HepG2 (cell line): ENCODE measurements at regions not wholly inside any gene's neighbourhood (a gene's known extent, or its start where the extent isn't known, plus 50 kb on each side); places are given as distances from the start of the nearest gene placed in this dataset.

Source experiments
- FOXA1 ChIP-seq, 2 experiments: fragments of 450-650 bp in 1 of 2; sonication (generic) in 1 of 2; formaldehyde crosslinking in 1 of 2; IDR thresholded peaks; 2 replicates each; pipeline versions ENCODE4 v1.4.0 to v1.6.1; 2016 to 2020; ENCODE audit warnings: missing genetic modification reagents in 1 of 2
- FOXP1 ChIP-seq, 2 experiments: fragments of 450-650 bp in 1 of 2; IDR thresholded peaks; 2 replicates each; pipeline ENCODE4 v1.6.1; 2017 to 2018; ENCODE audit warnings: antibody characterized with exemption in 1 of 2
- JUN ChIP-seq: sonication (generic); formaldehyde crosslinking; IDR thresholded peaks from 2 replicates; pipeline ENCODE4 v1.4.0; 2020; ENCODE audit warnings: mild to moderate bottlenecking, missing genetic modification reagents
- KAT7 ChIP-seq: IDR thresholded peaks from 2 replicates; pipeline ENCODE4 v1.6.1; 2018; ENCODE audit warnings: borderline replicate concordance, missing compliant biosample characterization
- KMT2A ChIP-seq: sonication (generic); formaldehyde crosslinking; IDR thresholded peaks from 2 replicates; pipeline ENCODE4 v1.4.0; 2020; ENCODE audit warnings: missing genetic modification reagents
- MAFF ChIP-seq: IDR thresholded peaks from 2 replicates; pipeline ENCODE4 v1.6.1; 2011; ENCODE audit warnings: low read depth, low read length, improper control_type of control experiment
- NFE2L1 ChIP-seq: sonication (generic); formaldehyde crosslinking; IDR thresholded peaks from 2 replicates; pipeline ENCODE4 v1.4.0; 2020; ENCODE audit warnings: missing genetic modification reagents, mild to moderate bottlenecking, borderline replicate concordance
- NR1H2 ChIP-seq: sonication (generic); formaldehyde crosslinking; IDR thresholded peaks from 2 replicates; pipeline ENCODE4 v1.8.1; 2022; ENCODE audit warnings: low read depth, missing genetic modification reagents, borderline replicate concordance
- SYNCRIP ChIP-seq: fragments of 200-400 bp; formaldehyde crosslinking; IDR thresholded peaks from 2 replicates; pipeline ENCODE4 v1.6.1; 2018; ENCODE audit warnings: mild to moderate bottlenecking, low read depth, low read length; ENCODE audit not compliant: insufficient read depth
- TEAD3 ChIP-seq: optimal IDR thresholded peaks from 2 replicates; pipeline ENCODE3; 2016; ENCODE audit warnings: borderline replicate concordance
- ZFP36L2 ChIP-seq: sonication (generic); formaldehyde crosslinking; IDR thresholded peaks from 2 replicates; pipeline ENCODE4 v1.4.0; 2020; ENCODE audit warnings: missing genetic modification reagents
- ZHX2 ChIP-seq, 2 experiments: sonication (generic) in 1 of 2; formaldehyde crosslinking in 1 of 2; IDR thresholded peaks; 2 replicates each; pipeline versions ENCODE4 v1.6.1 to v1.9.0; 2014 to 2022; ENCODE audit warnings: antibody characterized with exemption in 1 of 2, borderline replicate concordance in 1 of 2, inconsistent platforms in 1 of 2, low read depth in 1 of 2, missing genetic modification reagents in 1 of 2
- ZMYM3 ChIP-seq: sonication (generic); formaldehyde crosslinking; IDR thresholded peaks from 2 replicates; pipeline ENCODE4 v1.5.1; 2020; ENCODE audit warnings: mild to moderate bottlenecking, missing genetic modification reagents
- ZNF224 ChIP-seq: sonication (generic); formaldehyde crosslinking; IDR thresholded peaks from 2 replicates; pipeline ENCODE4 v1.5.0; 2020; ENCODE audit warnings: mild to moderate bottlenecking, missing genetic modification reagents
- ZNF225 ChIP-seq: sonication (generic); formaldehyde crosslinking; IDR thresholded peaks from 2 replicates; pipeline ENCODE4 v1.4.0; 2020; ENCODE audit warnings: mild to moderate bottlenecking, missing genetic modification reagents
- ZNF431 ChIP-seq: sonication (generic); formaldehyde crosslinking; IDR thresholded peaks from 2 replicates; pipeline ENCODE4 v1.9.0; 2022; ENCODE audit warnings: missing genetic modification reagents, low read depth, mild to moderate bottlenecking, borderline replicate concordance
- ZNF446 ChIP-seq: sonication (generic); formaldehyde crosslinking; IDR thresholded peaks from 2 replicates; pipeline ENCODE4 v1.5.0; 2020; ENCODE audit warnings: mild to moderate bottlenecking, missing genetic modification reagents
- ZNF530 ChIP-seq: sonication (generic); formaldehyde crosslinking; IDR thresholded peaks from 2 replicates; pipeline ENCODE4 v1.5.0; 2020; ENCODE audit warnings: low read depth, mild to moderate bottlenecking, missing genetic modification reagents
- ZNF577 ChIP-seq: sonication (generic); formaldehyde crosslinking; IDR thresholded peaks from 2 replicates; pipeline ENCODE4 v1.4.0; 2020; ENCODE audit warnings: mild to moderate bottlenecking, low read depth, missing genetic modification reagents, borderline replicate concordance
- ZNF687 ChIP-seq: sonication (generic); formaldehyde crosslinking; IDR thresholded peaks from 2 replicates; pipeline ENCODE4 v1.5.1; 2020; ENCODE audit warnings: mild to moderate bottlenecking, missing genetic modification reagents, moderate library complexity

GRCh38 chr3:72154391-72155335 lies 369.7 kb upstream of the PROK2 start (continued):
- TF ChIP-seq MAFF (no peak), ZNF530 (CRISPR knock-in tag) (no peak), ZNF446 (CRISPR knock-in tag) (no peak), ZNF687 (CRISPR knock-in tag) (no peak), ZMYM3 (peak; percentile 95), SYNCRIP (no peak), ZNF224 (CRISPR knock-in tag) (no peak), FOXP1 (IDR thresholded peaks at IDR 0.05) (no peak), FOXP1 (CRISPR knock-in tag; IDR thresholded peaks at IDR 0.05) (no peak), ZHX2 (IDR thresholded peaks at IDR 0.05; ENCODE audit: low read depth) (no peak), ZHX2 (CRISPR knock-in tag; IDR thresholded peaks at IDR 0.05; ENCODE audit: borderline replicate concordance) (no peak), ZNF225 (no peak), ZNF577 (CRISPR knock-in tag) (no peak), TEAD3 (no peak), FOXA1 (IDR thresholded peaks at IDR 0.05) (no peak), FOXA1 (CRISPR knock-in tag; IDR thresholded peaks at IDR 0.05) (no peak), JUN (CRISPR knock-in tag) (no peak), KAT7 (CRISPR knock-in tag) (no peak), ZFP36L2 (no peak), ZNF431 (CRISPR knock-in tag) (no peak), NR1H2 (CRISPR knock-in tag) (no peak), NFE2L1 (no peak), KMT2A (CRISPR knock-in tag) (no peak)
